GM12878 (cell line): ENCODE measurements at regions not wholly inside any gene's neighbourhood (a gene's known extent, or its start where the extent isn't known, plus 50 kb on each side); places are given as distances from the start of the nearest gene placed in this dataset.

Experiments used
- ATAC-seq: fragments of 200-7000 bp; cut with Tn5 transposase; 3 replicates; pipeline ENCODE4 v1.9.1; 2020; ENCODE audit warnings: mild to moderate bottlenecking, moderate library complexity
- BruUV-seq: library from RNA; stranded (reverse); fragments of 400-500 nt; replicated peaks from 2 replicates; lab custom pipeline; 2021; lab: Mats Ljungman, UMichigan
- CTCF ChIA-PET: fragments of 300-600 bp; sonication (Branson Sonifier 250); formaldehyde crosslinking; extraction: SDS; loops from one replicate; lab custom pipeline; 2021; ENCODE audit warnings: inconsistent platforms; lab: Yijun Ruan, JAX
- POLR2A ChIA-PET: fragments of 350-600 bp; formaldehyde crosslinking; extraction: SDS; loops from one replicate; lab custom pipeline; 2021; ENCODE audit warnings: inconsistent platforms; lab: Charles Lee
- RAD21 ChIA-PET: fragments of 300-600 bp; sonication (Branson Sonifier 250); formaldehyde crosslinking; loops from one replicate; lab custom pipeline; 2023; ENCODE audit warnings: antibody characterized with exemption; ENCODE audit not compliant: unreplicated experiment; lab: Charles Lee
- SMC1A ChIA-PET: fragments of 300-600 bp; sonication (Branson Sonifier 250); formaldehyde crosslinking; loops from one replicate; lab custom pipeline; 2023; ENCODE audit not compliant: unreplicated experiment, uncharacterized antibody; lab: Charles Lee
- DNase-seq: peaks from one replicate; pipeline ENCODE4 v3.0.0-alpha.2; 2011; ENCODE audit warnings: low read depth, low spot score
- FAIRE-seq: peaks from 3 replicates; lab custom pipeline; 2011; peaks lifted over from hg19 to GRCh38; lab: Jason Lieb, UNC
- H2AFZ ChIP-seq: 2 replicates; pipeline ENCODE4 v1.6.0; 2011; ENCODE audit warnings: low read depth, low read length, control low read depth; ENCODE audit not compliant: control insufficient read depth
- H3K27ac ChIP-seq: 2 replicates; pipeline ENCODE4 v1.5.1; 2011; ENCODE audit warnings: control low read depth; ENCODE audit not compliant: control insufficient read depth, insufficient read depth
- H3K27me3 ChIP-seq, 2 experiments: replicated peaks in 1 of 2; 2 replicates each; pipeline versions ENCODE4 v1.6.0 to v1.6.1; 2011; ENCODE audit warnings: low read length in 1 of 2; ENCODE audit not compliant: control insufficient read depth in 2 of 2, insufficient read depth in 2 of 2
- H3K36me3 ChIP-seq, 2 experiments: 2 replicates each; pipeline ENCODE4 v1.5.1; 2011; ENCODE audit warnings: low read length in 1 of 2; ENCODE audit not compliant: control insufficient read depth in 2 of 2, insufficient read depth in 2 of 2
- H3K4me1 ChIP-seq: 2 replicates; pipeline ENCODE4 v1.6.1; 2011; ENCODE audit warnings: mild to moderate bottlenecking, low read length, moderate library complexity, mixed read lengths; ENCODE audit not compliant: control insufficient read depth, insufficient read depth
- H3K4me2 ChIP-seq: 2 replicates; pipeline ENCODE4 v1.6.0; 2011; ENCODE audit warnings: control low read depth; ENCODE audit not compliant: control insufficient read depth, insufficient read depth
- H3K4me3 ChIP-seq: fragments of 200-600 bp; sonication (generic); 2 replicates; pipeline ENCODE4 v1.5.1; 2016
- H3K79me2 ChIP-seq: 2 replicates; pipeline ENCODE4 v1.6.0; 2011; ENCODE audit warnings: low read length; ENCODE audit not compliant: control insufficient read depth, insufficient read depth
- H3K9ac ChIP-seq: 2 replicates; pipeline ENCODE4 v1.8.0; 2011; ENCODE audit warnings: low read length, control low read depth, mixed read lengths; ENCODE audit not compliant: control insufficient read depth, insufficient read depth
- H3K9me3 ChIP-seq: replicated peaks from 3 replicates; pipeline ENCODE4 v1.5.1; 2011; ENCODE audit warnings: mild to moderate bottlenecking, low read length; ENCODE audit not compliant: control insufficient read depth, insufficient read depth
- H4K20me1 ChIP-seq: 2 replicates; pipeline ENCODE4 v1.6.0; 2011; ENCODE audit not compliant: control insufficient read depth, insufficient read depth
- ATF7 ChIP-seq: fragments of 450-650 bp; IDR thresholded peaks from 2 replicates; pipeline ENCODE4 v1.6.1; 2016; ENCODE audit warnings: low read depth, mild to moderate bottlenecking
- BCLAF1 ChIP-seq: fragments of 450-650 bp; IDR thresholded peaks from 2 replicates; pipeline ENCODE4 v1.6.1; 2017; ENCODE audit warnings: antibody characterized with exemption, mild to moderate bottlenecking, moderate library complexity
- CUX1 ChIP-seq: IDR thresholded peaks from 2 replicates; pipeline ENCODE4 v1.6.1; 2012; ENCODE audit warnings: improper control_type of control experiment, low read depth, low read length; ENCODE audit not compliant: insufficient replicate concordance
- DPF2 ChIP-seq: fragments of 450-650 bp; IDR thresholded peaks from 2 replicates; pipeline ENCODE4 v1.6.1; 2017; ENCODE audit warnings: mild to moderate bottlenecking
- NR2C1 ChIP-seq: fragments of 450-650 bp; IDR thresholded peaks from 2 replicates; pipeline ENCODE4 v1.6.1; 2017; ENCODE audit warnings: antibody characterized with exemption, mild to moderate bottlenecking, moderate library complexity
- PAX5 ChIP-seq: IDR thresholded peaks from 2 replicates; pipeline ENCODE4 v1.6.1; 2011; ENCODE audit warnings: low read depth, low read length, borderline replicate concordance
- POU2F2 ChIP-seq: IDR thresholded peaks from 3 replicates; pipeline ENCODE4 v1.6.1; 2011; ENCODE audit warnings: low read depth, mild to moderate bottlenecking, low read length, borderline replicate concordance
- PRDM15 ChIP-seq: fragments of 450-650 bp; formaldehyde crosslinking; IDR thresholded peaks from 2 replicates; pipeline ENCODE4 v1.4.0; 2020; ENCODE audit warnings: mild to moderate bottlenecking, moderate library complexity
- RCOR1 ChIP-seq: conservative IDR thresholded peaks from 2 replicates; pipeline ENCODE4 v1.6.1; 2012; ENCODE audit warnings: low read depth, low read length, improper control_type of control experiment
- RELA ChIP-seq: fragments of 450-650 bp; IDR thresholded peaks from 2 replicates; pipeline ENCODE4 v1.8.0; 2014; ENCODE audit warnings: borderline replicate concordance; ENCODE audit not compliant: partially characterized antibody
- SRF ChIP-seq, 2 experiments: IDR thresholded peaks; 2 replicates each; pipeline ENCODE4 v1.6.1; 2011; ENCODE audit warnings: low read depth in 2 of 2, low read length in 2 of 2, mild to moderate bottlenecking in 1 of 2, moderate library complexity in 1 of 2
- YY1 ChIP-seq: IDR thresholded peaks from 2 replicates; pipeline ENCODE4 v1.6.1; 2011; ENCODE audit warnings: low read depth, mild to moderate bottlenecking, low read length
- ZNF622 ChIP-seq: fragments of 450-650 bp; IDR thresholded peaks from 2 replicates; pipeline ENCODE4 v1.6.1; 2017; ENCODE audit warnings: mild to moderate bottlenecking, inconsistent platforms
- WGBS: methylation state at CpG from one replicate; pipeline ENCODE4 v1.1.6; 2016; ENCODE audit warnings: low lambda C conversion rate; ENCODE audit not compliant: insufficient replicate concordance, insufficient coverage; ENCODE audit errors: missing lambda C conversion rate; 5-methylcytosine and 5-hydroxymethylcytosine counted together
- in situ Hi-C: fragments of 300-500 bp; cut with MboI; formaldehyde crosslinking; loops from 9 replicates; pipeline ENCODE4 v1.14.3; 2018; ENCODE audit warnings: mixed read lengths
- intact Hi-C: fragments of 100-400 bp; cut with micrococcal nuclease; formaldehyde crosslinking; loops from one replicate; pipeline ENCODE4 v1.14.2; 2022; ENCODE audit not compliant: unreplicated experiment

- ATAC-seq (no peak), FAIRE-seq (no peak), DNase-seq (no peak)
- Histone ChIP-seq H3K4me1 (no peaks in the 10 kb centered on the region), H4K20me1 (no peaks in the 10 kb centered on the region), H3K27me3 (no peaks in the 10 kb centered on the region; a peak in 1 of 4 replicates), H3K36me3 (no peaks in the 10 kb centered on the region), H3K4me2 (no peak overlapping the region), H3K27ac (no peak overlapping the region), H3K9ac (no peak overlapping the region), H2AFZ (no peak overlapping the region), H3K4me3 (no peak overlapping the region), H3K9me3 (no peaks in the 10 kb centered on the region; the same call in 2 of the 3 replicates), H3K79me2 (no peaks in the 10 kb centered on the region)
- ChIA-PET POLR2A (interaction anchor here (0.6 kb wide), 1 partner anchor 15 kb away, joined by 3 read pairs; no protein-coding TSS in a partner anchor), RAD21 (no interaction called here), SMC1A (no interaction called here), CTCF (no interaction called here)
- WGBS = 38% methylated on average over 7 of the region's 7 CpGs
- BruUV-seq = no TSS peak
- intact Hi-C loops = no loop called here
- in situ Hi-C loops = no loop called here
- no peak for TF ChIP-seq RELA
- no peak for TF ChIP-seq YY1
- no peak for TF ChIP-seq ZNF622
- no peak for TF ChIP-seq SRF (IDR thresholded peaks at IDR 0.05; ENCODE audit: low read depth in 2 of 2, low read length in 2 of 2)
- TF ChIP-seq ATF7 = no peak
- TF ChIP-seq RCOR1 = no peak
- no peak for TF ChIP-seq PAX5
- no peak for TF ChIP-seq DPF2
- TF ChIP-seq NR2C1 = no peak
- no peak for TF ChIP-seq POU2F2
- no peak for TF ChIP-seq BCLAF1
- no peak for TF ChIP-seq CUX1
- no peak for TF ChIP-seq PRDM15 (CRISPR knock-in tag)
These were observed 215.8 kb downstream of the CTTN start for GRCh38 chr11:70614034-70614681.
